Body of pancreas (tissue), 4 donors: ENCODE measurements at regions not wholly inside any gene's neighbourhood (a gene's known extent, or its start where the extent isn't known, plus 50 kb on each side); places are given as distances from the start of the nearest gene placed in this dataset.
"Not testable (repeated sequence)": the region's sequence is repeated elsewhere in the genome, so short reads cannot be mapped to it uniquely, and the experiment has no call there.

Source experiments
- ATAC-seq: fragments of 150-250 bp; one replicate; pipeline ENCODE4 v1.9.1; 2016
- DNase-seq, 4 donors: peaks; one replicate each; pipeline ENCODE4 v3.0.0-alpha.2; 2019
- H3K27ac ChIP-seq, 4 donors: fragments of 200-600 bp; sonication (generic); 1 replicate in 3 of 4; 2 replicates in 1 of 4; pipeline versions ENCODE4 v1.5.1 to v1.6.1; 2016 to 2019; ENCODE audit warnings: mild to moderate bottlenecking in 1 of 4, mixed read lengths in 1 of 4, moderate library complexity in 1 of 4
- H3K27me3 ChIP-seq, 2 donors: fragments of 200-600 bp; sonication (generic); one replicate each; pipeline ENCODE4 v1.6.0; 2016; ENCODE audit warnings: mild to moderate bottlenecking in 1 of 2
- H3K36me3 ChIP-seq, 2 donors: fragments of 200-600 bp; sonication (generic); replicated peaks in 1 of 2; 2 replicates each; pipeline ENCODE4 v1.5.1; 2016; ENCODE audit warnings: low read depth in 2 of 2; ENCODE audit not compliant: insufficient read depth in 1 of 2
- H3K4me1 ChIP-seq: fragments of 200-600 bp; sonication (generic); one replicate; pipeline ENCODE4 v1.6.0; 2016
- H3K4me3 ChIP-seq, 2 donors: fragments of 200-600 bp; sonication (generic); 1 replicate in 1 of 2; 2 replicates in 1 of 2; pipeline ENCODE4 v1.5.1; 2016 to 2019
- H3K9me3 ChIP-seq, 3 donors: fragments of 200-600 bp; sonication (generic); 1 replicate in 2 of 3; 2 replicates in 1 of 3; pipeline ENCODE4 v1.5.1; 2016
- CTCF ChIP-seq, 7 experiments: fragments of 450-650 bp in 4 of 7; fragments of 200-600 bp in 3 of 7; sonication (generic) in 3 of 7; IDR thresholded peaks; one replicate each; pipeline ENCODE4 v1.5.1; 2016 to 2019; ENCODE audit warnings: antibody characterized with exemption in 7 of 7
- POLR2A ChIP-seq, 3 donors: fragments of 450-650 bp; IDR thresholded peaks; one replicate each; pipeline ENCODE4 v1.6.1; 2016; ENCODE audit warnings: antibody characterized with exemption in 3 of 3, mild to moderate bottlenecking in 2 of 3
- WGBS, 2 donors: methylation state at CpG; one replicate each; pipeline ENCODE4 v1.1.5; 2017; 5-methylcytosine and 5-hydroxymethylcytosine counted together
- intact Hi-C: fragments of 100-400 bp; cut with DNase I; formaldehyde crosslinking; loops from one replicate; pipeline ENCODE4 v1.15.1; 2023

GRCh38 chr12:103021538-103022218 is 64.2 kb downstream of the ASCL1 start:
- TF ChIP-seq CTCF (IDR thresholded peaks at IDR 0.05): no peak
- no peak overlapping the region for H3K4me3 ChIP-seq
- no peak overlapping the region for H3K27ac ChIP-seq
- intact Hi-C loops: no loop called here
- H3K4me1 ChIP-seq: no peaks in the 10 kb centered on the region
- no peaks in the 10 kb centered on the region for H3K36me3 ChIP-seq
- H3K9me3 ChIP-seq: no peaks in the 10 kb centered on the region
- ATAC-seq (no peak), DNase-seq (no peak)
- H3K27me3 ChIP-seq: no peaks in the 10 kb centered on the region
- 74 to 84% methylated on average over 3 of the region's 3 CpGs for WGBS, 2 donors

GRCh38 chr12:103024650-103025049 is 67.2 kb downstream of the ASCL1 start:
- TF ChIP-seq POLR2A (IDR thresholded peaks at IDR 0.05) (no peak), CTCF (IDR thresholded peaks at IDR 0.05) (no peak)
- Histone ChIP-seq H3K27ac (no peak overlapping the region), H3K4me1 (no peaks in the 10 kb centered on the region), H3K27me3 (no peaks in the 10 kb centered on the region), H3K4me3 (no peak overlapping the region), H3K9me3 (no peaks in the 10 kb centered on the region), H3K36me3 (no peaks in the 10 kb centered on the region)
- ATAC-seq (no peak), DNase-seq (no peak)
- intact Hi-C loops: no loop called here
- 40 to 48% methylated on average over 1 of the region's 1 CpG for WGBS, 2 donors

GRCh38 chr12:103026643-103027042 is 69.2 kb downstream of the ASCL1 start:
- ATAC-seq, H3K27ac ChIP-seq, H3K4me3 ChIP-seq, H3K36me3 ChIP-seq, H3K4me1 ChIP-seq, H3K9me3 ChIP-seq, intact Hi-C loops, H3K27me3 ChIP-seq: not testable (repeated sequence)
- DNase-seq: peak in 2 of 4 donors; percentile 3 to 7
- WGBS, 2 donors: 19% methylated on average over 3 of the region's 3 CpGs

DNA sequence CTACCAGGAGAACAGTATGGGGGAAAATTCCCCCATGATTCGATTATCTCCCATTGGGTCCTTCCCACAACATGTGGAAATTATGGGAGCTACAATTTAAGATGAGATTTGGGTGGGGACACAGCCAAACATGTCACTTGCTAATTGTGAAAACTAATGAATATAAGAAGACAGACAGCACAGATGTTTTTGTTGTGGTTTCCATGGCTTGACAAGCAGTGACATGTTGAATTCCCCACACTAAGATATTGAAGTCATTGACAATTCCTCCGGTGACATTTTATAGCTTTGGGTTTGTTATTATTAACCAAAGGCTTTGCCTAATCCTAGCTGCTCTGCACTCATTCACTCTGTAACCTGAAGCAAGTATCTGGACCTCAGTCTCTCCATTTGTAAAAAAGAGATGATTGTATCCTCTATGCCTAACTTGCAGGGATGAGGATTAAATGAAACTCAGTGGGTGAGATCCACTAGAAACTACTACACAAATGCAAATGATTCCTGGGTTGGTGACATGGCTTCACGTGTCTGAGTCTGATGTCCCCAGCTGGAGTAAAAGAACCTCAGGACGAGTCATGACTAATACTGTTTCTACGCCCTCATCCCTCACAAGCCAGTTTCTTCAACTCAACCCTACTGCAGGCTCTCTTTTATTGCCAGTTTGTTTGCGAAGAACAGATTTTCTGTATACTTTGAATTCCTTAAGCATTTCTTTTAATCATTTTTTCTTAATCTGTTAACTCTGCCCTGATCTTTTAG is 71.6 kb downstream of the ASCL1 start:
- 59 to 62% methylated on average over 6 of the region's 6 CpGs for WGBS, 2 donors
- Histone ChIP-seq H3K27ac (no peak overlapping the region), H3K9me3 (no peaks in the 10 kb centered on the region), H3K36me3 (no peaks in the 10 kb centered on the region), H3K4me1 (no peaks in the 10 kb centered on the region), H3K27me3 (no peaks in the 10 kb centered on the region), H3K4me3 (no peak overlapping the region)
- DNase-seq (no peak), ATAC-seq (no peak)
- intact Hi-C loops: no loop called here
- TF ChIP-seq CTCF (IDR thresholded peaks at IDR 0.05): no peak
- TF ChIP-seq POLR2A (IDR thresholded peaks at IDR 0.05): no peak

- Histone ChIP-seq H3K27ac (no peak overlapping the region), H3K27me3 (no peaks in the 10 kb centered on the region), H3K9me3 (no peaks in the 10 kb centered on the region), H3K4me1 (no peaks in the 10 kb centered on the region), H3K36me3 (no peaks in the 10 kb centered on the region), H3K4me3 (no peak overlapping the region)
- ATAC-seq (no peak), DNase-seq (no peak)
- 23 to 40% methylated on average over 1 of the region's 1 CpG for WGBS, 2 donors
- no peak for TF ChIP-seq CTCF (IDR thresholded peaks at IDR 0.05)
- no peak for TF ChIP-seq POLR2A (IDR thresholded peaks at IDR 0.05)
- intact Hi-C loops: no loop called here
Observed at GRCh38 chr12:103036581-103037214, 79.2 kb downstream of the ASCL1 start.
